ENCODE measurements at regions not wholly inside any gene's neighbourhood (a gene's known extent, or its start where the extent isn't known, plus 50 kb on each side); places are given as distances from the start of the nearest gene placed in this dataset.

- TF ChIP-seq, protein P1, sequence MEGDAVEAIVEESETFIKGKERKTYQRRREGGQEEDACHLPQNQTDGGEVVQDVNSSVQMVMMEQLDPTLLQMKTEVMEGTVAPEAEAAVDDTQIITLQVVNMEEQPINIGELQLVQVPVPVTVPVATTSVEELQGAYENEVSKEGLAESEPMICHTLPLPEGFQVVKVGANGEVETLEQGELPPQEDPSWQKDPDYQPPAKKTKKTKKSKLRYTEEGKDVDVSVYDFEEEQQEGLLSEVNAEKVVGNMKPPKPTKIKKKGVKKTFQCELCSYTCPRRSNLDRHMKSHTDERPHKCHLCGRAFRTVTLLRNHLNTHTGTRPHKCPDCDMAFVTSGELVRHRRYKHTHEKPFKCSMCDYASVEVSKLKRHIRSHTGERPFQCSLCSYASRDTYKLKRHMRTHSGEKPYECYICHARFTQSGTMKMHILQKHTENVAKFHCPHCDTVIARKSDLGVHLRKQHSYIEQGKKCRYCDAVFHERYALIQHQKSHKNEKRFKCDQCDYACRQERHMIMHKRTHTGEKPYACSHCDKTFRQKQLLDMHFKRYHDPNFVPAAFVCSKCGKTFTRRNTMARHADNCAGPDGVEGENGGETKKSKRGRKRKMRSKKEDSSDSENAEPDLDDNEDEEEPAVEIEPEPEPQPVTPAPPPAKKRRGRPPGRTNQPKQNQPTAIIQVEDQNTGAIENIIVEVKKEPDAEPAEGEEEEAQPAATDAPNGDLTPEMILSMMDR (IDR thresholded peaks at IDR 0.05) = no peak
- TF ChIP-seq EZH2 (IDR thresholded peaks at IDR 0.05; ENCODE audit: borderline replicate concordance, insufficient read depth, low read depth, low read length, poor library complexity, severe bottlenecking) = no peak
These were observed 322.4 kb upstream of the N4BP1 start for GRCh38 chr16:48932216-48932855.

Measured in B cell (primary cell).